ENCODE measurements at regions not wholly inside any gene's neighbourhood (a gene's known extent, or its start where the extent isn't known, plus 50 kb on each side); places are given as distances from the start of the nearest gene placed in this dataset.

GRCh38 chr5:162544905-162545304, 477.3 kb downstream of the GABRG2 start:
- TF ChIP-seq CTCF (IDR thresholded peaks at IDR 0.05) (no peak), EZH2 (IDR thresholded peaks at IDR 0.05; ENCODE audit: borderline replicate concordance, insufficient read depth, low read depth, low read length, poor library complexity, severe bottlenecking) (no peak)

Data from B cell (primary cell).